RWPE2 (cell line): ENCODE measurements at regions not wholly inside any gene's neighbourhood (a gene's known extent, or its start where the extent isn't known, plus 50 kb on each side); places are given as distances from the start of the nearest gene placed in this dataset.
A peak's percentile ranks its signal among the peaks of the same experiment; 100 is the strongest.

ENCODE experiments used
- ATAC-seq: fragments of 200-7000 bp; cut with Tn5 transposase; 3 replicates; pipeline ENCODE4 v1.9.1; 2021; ENCODE audit warnings: low read depth
- DNase-seq: peaks from one replicate; pipeline ENCODE4 v3.0.0-alpha.2; 2020; ENCODE audit warnings: low spot score
- H3K27ac ChIP-seq: fragments of 450-650 bp; 2 replicates; pipeline ENCODE4 v1.5.1; 2017; ENCODE audit warnings: mild to moderate bottlenecking; ENCODE audit not compliant: poor library complexity, severe bottlenecking
- H3K27me3 ChIP-seq: fragments of 250-450 bp; sonication (Bioruptor Pico); 2 replicates; pipeline ENCODE4 v1.5.1; 2021; ENCODE audit warnings: mild to moderate bottlenecking, moderate library complexity; ENCODE audit not compliant: insufficient read depth, poor library complexity, severe bottlenecking
- H3K36me3 ChIP-seq: fragments of 250-450 bp; sonication (Bioruptor Pico); 2 replicates; pipeline ENCODE4 v1.5.1; 2020; ENCODE audit warnings: low read depth, mild to moderate bottlenecking, moderate library complexity
- H3K4me1 ChIP-seq: fragments of 250-450 bp; sonication (Bioruptor Pico); 2 replicates; pipeline ENCODE4 v1.5.1; 2021; ENCODE audit warnings: mild to moderate bottlenecking, moderate library complexity; ENCODE audit not compliant: insufficient read depth, poor library complexity, severe bottlenecking
- H3K4me3 ChIP-seq: fragments of 250-450 bp; sonication (Bioruptor Pico); 2 replicates; pipeline ENCODE4 v1.5.1; 2021; ENCODE audit warnings: mild to moderate bottlenecking, moderate library complexity; ENCODE audit not compliant: severe bottlenecking
- H3K9me3 ChIP-seq: fragments of 250-450 bp; sonication (Bioruptor Pico); 2 replicates; pipeline ENCODE4 v1.5.1; 2021; ENCODE audit warnings: mild to moderate bottlenecking, moderate library complexity; ENCODE audit not compliant: severe bottlenecking
- CTCF ChIP-seq: fragments of 450-650 bp; IDR thresholded peaks from one replicate; pipeline ENCODE4 v1.5.1; 2017; ENCODE audit warnings: mild to moderate bottlenecking, moderate library complexity; ENCODE audit not compliant: poor library complexity, severe bottlenecking

GRCh38 chr7:80279760-80280159 is 145.1 kb downstream of the GNAI1 start:
- Histone ChIP-seq H3K27ac (no peak overlapping the region), H3K4me3 (no peak overlapping the region), H3K9me3 (no peaks in the 10 kb centered on the region), H3K27me3 (no peaks in the 10 kb centered on the region), H3K36me3 (no peaks in the 10 kb centered on the region), H3K4me1 (peaks cover 22% of the 10 kb centered on the region)
- TF ChIP-seq CTCF: no peak
- no peak for DNase-seq
- ATAC-seq: no peak

GRCh38 chr7:80278737-80279136 is 144.1 kb downstream of the GNAI1 start:
- Histone ChIP-seq H3K4me3 (no peak overlapping the region), H3K36me3 (no peaks in the 10 kb centered on the region), H3K27me3 (no peaks in the 10 kb centered on the region), H3K9me3 (no peaks in the 10 kb centered on the region), H3K27ac (peak overlapping the region; percentile 56), H3K4me1 (peaks cover 20% of the 10 kb centered on the region)
- TF ChIP-seq CTCF: no peak
- ATAC-seq (no peak), DNase-seq (no peak)

GRCh38 chr7:80277434-80278427 is 143.1 kb downstream of the GNAI1 start:
- no peak for DNase-seq
- H3K4me1 ChIP-seq: peaks cover 30% of the 10 kb centered on the region
- H3K4me3 ChIP-seq: no peak overlapping the region

More at GRCh38 chr7:80277434-80278427, 143.1 kb downstream of the GNAI1 start:
- TF ChIP-seq CTCF: no peak
- Histone ChIP-seq H3K27ac (peak overlapping the region; percentile 56), H3K9me3 (no peaks in the 10 kb centered on the region), H3K36me3 (no peaks in the 10 kb centered on the region), H3K27me3 (no peaks in the 10 kb centered on the region)
- ATAC-seq: peak; percentile 81
